ENCODE measurements at regions not wholly inside any gene's neighbourhood (a gene's known extent, or its start where the extent isn't known, plus 50 kb on each side); places are given as distances from the start of the nearest gene placed in this dataset.
"Not testable (repeated sequence)": the region's sequence is repeated elsewhere in the genome, so short reads cannot be mapped to it uniquely, and the experiment has no call there.

DNA sequence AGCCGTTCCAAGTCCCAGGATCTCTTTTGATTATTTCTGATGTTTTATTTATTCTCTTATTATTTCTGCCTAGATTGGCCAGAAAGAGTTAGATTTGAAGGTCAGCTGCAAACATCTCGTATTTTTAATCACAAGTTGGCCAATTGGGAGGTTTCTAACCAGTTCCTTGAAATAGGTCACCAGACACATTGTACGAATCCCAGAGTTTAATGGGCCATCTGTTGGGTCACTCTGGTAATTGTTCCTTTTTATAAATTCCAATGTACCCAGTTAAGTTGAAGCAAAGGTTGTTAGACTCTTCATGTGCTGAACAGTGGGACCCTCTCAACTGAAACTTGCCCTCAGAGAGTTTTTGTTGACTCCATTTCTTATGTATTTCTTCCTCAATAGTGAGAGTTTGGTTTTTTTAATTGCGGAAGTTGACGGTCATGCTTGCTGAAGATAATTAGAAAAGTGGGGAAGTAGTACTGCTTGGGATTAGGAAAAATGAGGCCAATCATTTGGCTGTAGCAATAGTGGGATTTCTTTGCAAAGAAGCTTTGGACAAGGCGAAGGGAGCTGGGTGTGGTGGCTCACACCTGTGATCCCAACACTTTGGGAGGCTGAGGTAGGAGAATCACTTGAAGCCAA is 382.7 kb upstream of the RGS6 start:
- no peak for DNase-seq

GRCh38 chr14:71550367-71550766 is 381.9 kb upstream of the RGS6 start:
- DNase-seq = no peak

DNA sequence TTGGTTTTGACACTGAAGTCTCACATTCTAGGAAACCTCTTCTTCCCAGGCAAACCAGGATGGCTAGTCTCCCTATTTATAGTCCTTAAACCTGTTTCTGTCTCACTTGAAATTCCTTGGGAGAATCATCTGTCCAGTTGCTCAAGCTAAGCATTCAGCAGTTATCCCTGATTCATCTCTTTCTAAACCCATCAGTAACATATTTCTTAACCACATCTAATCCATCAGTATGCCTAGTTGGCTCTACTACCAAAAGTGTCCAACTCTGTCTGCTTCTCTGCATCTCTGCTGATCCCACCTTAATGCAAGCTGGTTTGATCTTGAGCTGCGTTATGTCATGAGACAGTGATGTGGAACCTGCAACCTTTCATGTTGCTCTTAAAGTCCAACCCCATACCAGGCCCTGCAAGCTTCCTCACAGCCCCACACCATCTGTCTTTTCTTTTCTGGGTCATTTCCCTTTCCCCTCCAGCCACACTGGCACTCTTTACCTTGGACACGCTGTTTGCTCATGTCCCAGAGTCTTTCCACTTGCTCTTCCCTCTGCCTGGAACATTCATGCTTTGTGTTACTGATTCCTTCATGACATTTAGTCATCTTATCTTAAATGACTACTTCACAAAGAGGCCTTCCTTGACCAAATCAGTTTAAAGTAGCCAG is 380.8 kb upstream of the RGS6 start:
- no peak for DNase-seq

DNA sequence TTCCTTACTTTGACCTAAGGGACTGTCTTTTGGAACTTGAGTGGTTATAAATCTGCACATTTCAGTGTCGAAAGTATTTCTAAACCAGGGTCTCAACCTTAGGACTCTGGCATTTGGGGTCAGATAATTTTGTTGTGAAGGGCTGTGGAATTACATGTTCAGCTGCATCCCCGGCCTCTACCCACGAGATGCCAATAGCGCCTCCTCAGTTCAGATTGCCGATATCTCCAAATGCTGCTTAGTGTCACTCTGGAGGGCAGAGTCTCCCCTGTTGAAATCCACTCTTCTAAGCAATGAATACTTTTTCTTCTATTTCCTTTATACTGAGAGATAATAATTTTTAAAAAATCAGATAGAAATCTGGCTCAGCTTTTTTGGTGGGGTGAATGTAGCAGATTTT is 379.4 kb upstream of the RGS6 start:
- no peak for DNase-seq

DNA sequence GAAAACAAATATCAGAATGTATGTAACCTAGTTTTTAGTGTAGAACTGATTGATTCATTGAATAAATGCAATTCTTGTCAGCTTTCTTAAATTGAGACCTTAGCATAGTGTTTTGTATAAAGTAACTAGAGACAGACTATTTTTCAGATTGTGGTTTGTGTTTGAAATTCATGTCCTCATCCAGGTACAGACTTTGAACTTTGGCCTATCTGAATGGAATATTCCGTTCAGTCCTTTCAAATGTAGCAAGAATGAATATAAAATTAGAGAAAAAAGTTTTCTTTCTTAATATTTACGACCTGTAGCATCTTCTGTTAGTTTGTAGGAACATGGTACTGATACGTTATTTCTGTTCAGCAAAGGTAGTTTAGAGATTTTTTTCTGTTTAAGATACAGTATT is 378.4 kb upstream of the RGS6 start:
- no peak for DNase-seq

GRCh38 chr14:71554323-71554722 is 377.9 kb upstream of the RGS6 start:
- DNase-seq = no peak

DNA sequence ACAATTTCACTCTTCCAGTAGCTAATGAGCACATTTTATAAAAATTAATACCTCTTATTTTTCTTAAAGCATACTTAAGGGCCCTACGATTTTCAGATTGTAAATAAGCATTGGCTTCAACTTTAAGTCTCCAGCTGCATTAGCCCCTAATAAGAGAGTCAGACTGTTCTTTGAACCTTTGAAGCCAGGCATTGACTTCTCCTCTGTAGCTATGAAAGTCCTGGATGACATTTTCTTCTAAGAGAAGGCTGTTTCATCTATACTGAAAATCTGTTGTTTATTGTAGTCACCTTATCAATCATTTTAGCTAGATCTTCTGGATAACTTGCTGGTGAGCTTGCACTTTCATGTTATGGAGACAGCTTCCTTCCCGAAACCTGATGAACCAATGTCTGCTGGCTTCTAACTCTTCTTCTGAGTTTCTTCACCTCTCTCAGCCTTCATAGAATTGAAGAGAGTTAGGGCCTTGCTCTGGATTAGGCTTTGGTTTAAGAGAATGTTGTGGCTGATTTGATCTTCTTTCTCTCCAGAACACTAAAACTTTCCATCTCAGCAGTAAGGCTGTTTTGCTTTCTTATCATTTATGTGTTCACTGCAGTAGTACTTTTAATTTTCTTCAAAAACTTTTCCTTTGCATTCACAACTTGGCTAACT is 377.1 kb upstream of the RGS6 start:
- no peak for DNase-seq

- no peak for DNase-seq
Observed at GRCh38 chr14:71555654-71556559, 376.3 kb upstream of the RGS6 start.

GRCh38 chr14:71556730-71557129 is 375.5 kb upstream of the RGS6 start:
- DNase-seq = no peak

DNA sequence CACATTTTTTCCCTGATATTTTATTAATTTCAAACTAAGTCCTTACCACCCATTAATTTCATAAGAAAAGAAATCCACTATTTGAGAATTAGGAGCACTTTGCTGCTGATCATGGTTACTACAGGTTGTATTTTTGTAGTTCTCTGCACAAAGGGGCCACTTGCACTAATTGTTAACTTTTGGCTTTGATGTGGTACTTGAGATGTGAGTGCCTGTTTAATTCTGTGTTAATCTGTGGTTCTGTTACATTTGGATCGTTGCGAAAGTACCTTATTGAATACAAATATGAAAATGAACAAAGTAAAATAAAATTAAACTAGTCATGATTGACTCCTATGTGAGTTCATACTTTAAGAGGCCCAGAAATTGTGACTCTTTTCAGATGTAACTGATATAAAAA is 374.9 kb upstream of the RGS6 start:
- DNase-seq = no peak

DNA sequence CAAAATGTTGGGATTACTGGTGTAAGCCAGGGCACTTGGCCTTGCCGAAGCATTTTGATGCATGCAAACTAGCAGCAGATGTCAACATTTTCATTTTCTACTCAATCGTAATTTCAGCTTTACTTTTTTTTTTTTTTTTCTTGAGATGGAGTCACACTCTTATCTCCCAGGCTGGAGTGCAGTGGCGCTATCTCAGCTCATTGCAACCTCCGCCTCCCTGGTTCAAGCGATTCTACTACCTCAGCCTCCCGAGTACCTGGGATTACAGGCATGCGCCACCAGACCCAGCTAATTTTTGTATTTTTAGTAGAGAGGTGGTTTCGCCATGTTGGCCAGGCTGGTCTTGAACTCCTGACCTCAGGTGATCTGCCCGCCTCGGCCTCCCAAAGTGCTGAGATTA is 373.3 kb upstream of the RGS6 start:
- not testable (repeated sequence) for DNase-seq

DNA sequence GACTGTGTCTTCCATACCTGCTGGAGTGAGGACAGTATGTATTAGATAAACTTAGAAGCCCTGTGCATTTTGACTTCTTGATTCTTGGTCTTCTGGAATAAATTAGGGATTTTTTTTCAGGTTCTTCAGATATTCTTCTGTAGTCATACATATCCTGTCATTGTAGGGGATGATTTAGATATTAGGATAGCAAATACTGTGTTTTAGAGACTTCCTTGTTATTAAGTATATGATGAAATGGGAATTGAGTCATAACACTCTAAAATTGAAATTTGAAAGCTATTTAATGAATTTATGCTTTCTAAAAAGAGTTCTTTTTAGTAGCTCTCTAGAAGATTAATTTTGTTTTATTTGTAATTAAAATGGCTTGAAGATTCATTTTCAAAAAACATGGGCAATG is 371.5 kb upstream of the RGS6 start:
- no peak for DNase-seq

DNA sequence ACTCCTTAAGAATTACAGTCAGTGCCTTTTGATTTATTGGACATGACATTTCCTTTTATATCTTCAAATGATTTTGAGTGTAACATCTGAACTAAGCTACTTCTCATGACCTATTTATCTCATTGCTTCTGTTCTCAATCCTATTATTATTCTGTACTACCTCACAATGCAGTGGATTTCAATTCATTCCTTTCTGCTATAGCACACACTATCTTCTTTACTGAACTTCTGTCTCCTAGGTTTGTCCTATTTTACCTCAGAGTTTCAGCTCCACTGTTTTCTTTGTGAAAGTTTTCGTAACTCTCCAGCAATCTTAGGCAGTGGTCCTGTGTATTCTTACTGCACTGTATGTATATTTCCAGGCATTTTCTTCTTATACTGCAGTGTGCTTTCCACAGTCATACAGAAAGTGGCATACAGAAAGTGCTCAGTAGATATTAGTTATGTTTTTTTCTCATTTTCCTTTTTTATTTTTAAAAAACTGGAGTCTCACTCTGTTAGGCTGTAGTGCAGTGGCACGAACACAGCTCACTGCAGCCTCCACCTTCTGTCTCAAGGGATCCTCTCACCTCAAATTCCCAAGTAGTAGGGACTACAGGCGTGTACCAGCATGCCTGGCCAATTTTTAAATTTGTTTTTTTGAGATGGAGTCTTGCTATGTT is 368.6 kb upstream of the RGS6 start:
- no peak for DNase-seq

- DNase-seq = no peak
Observed at GRCh38 chr14:71566276-71566675, 366.0 kb upstream of the RGS6 start.

- not testable (repeated sequence) for DNase-seq
Observed at GRCh38 chr14:71567499-71568133, 364.6 kb upstream of the RGS6 start.

GRCh38 chr14:71574976-71575375 is 357.3 kb upstream of the RGS6 start:
- DNase-seq = no peak

DNA sequence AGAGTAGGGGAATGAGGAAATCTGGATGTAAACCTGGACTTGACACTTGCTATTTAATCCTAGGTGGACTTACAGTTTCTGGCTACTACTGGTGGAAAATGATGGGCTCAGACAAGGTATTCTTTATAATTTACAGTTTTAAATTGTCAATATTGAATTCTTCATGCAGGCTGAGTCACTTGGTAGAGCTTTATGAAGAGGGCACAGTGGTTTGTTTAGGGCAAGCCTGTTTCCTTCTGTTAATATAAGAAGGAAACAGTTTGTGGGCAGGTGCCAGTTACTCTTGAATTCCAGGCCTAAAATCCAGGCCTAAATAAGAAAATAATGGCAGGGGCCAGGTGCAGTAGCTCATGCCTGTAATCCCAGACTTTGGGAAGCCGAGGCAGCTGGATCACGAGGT is 355.8 kb upstream of the RGS6 start:
- DNase-seq = no peak

DNA sequence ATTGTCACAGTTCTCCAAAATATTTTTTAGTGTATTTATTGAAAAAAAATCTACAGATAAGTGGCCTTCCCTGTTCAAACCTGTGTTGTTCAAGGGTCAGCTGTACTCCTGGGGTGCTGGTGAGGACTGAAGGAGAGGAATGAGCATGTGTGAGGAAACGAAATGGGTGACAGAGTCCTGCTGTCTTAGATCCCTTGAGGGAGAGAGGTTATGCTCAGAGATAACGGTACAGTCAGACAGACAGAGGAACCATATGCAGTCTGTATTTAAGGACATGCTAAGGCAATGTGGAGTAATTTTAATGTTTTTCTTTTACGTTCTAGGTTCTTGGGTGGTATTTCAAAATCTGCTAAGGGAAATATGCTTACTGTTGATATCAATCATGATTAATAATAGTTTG is 352.9 kb upstream of the RGS6 start:
- no peak for DNase-seq

DNA sequence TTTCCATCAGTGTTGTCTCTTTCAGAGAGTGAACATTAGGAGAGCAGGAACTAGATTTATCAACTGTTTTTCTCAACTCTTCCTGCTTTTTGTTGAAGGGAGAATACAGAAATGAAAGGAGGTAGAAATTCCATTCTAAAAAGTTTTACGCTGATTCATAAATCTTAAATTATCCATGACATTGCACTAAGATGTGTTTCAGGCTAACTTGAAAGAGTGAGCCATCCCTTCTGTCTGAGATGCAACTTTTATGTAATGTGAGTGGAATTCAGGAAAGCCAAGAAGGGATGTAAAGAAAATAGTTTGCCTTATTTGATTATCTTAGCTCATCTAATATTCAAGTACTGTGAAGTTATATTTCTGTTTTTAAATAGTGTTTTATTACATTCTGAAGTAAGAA is 349.5 kb upstream of the RGS6 start:
- DNase-seq = no peak

- no peak for DNase-seq
Observed at GRCh38 chr14:71583194-71583593, 349.0 kb upstream of the RGS6 start.

- DNase-seq = no peak
Observed at GRCh38 chr14:71583705-71584104, 348.5 kb upstream of the RGS6 start.

- DNase-seq = no peak
Observed at GRCh38 chr14:71585361-71585760, 346.9 kb upstream of the RGS6 start.

Data from NCI-H524 treated with DMSO at 0.1 percent for 48 hours (cell line).